Loucy (cell line): ENCODE measurements at regions not wholly inside any gene's neighbourhood (a gene's known extent, or its start where the extent isn't known, plus 50 kb on each side); places are given as distances from the start of the nearest gene placed in this dataset.

Experiments
- EZH2phosphoT487 ChIP-seq: fragments of 200-600 bp; IDR thresholded peaks from 2 replicates; pipeline ENCODE4 v1.6.1; 2018; ENCODE audit warnings: antibody characterized with exemption, mild to moderate bottlenecking, moderate library complexity, borderline replicate concordance
- TF ChIP-seq, protein P1 (sequence below): fragments of 200-600 bp; sonication (generic); conservative IDR thresholded peaks from 2 replicates; pipeline ENCODE4 v1.5.1; 2014; ENCODE audit warnings: mild to moderate bottlenecking, antibody characterized with exemption, low read length

GRCh38 chr2:131835621-131836091 is 308.0 kb downstream of the CCDC74A start:
- TF ChIP-seq, protein P1, sequence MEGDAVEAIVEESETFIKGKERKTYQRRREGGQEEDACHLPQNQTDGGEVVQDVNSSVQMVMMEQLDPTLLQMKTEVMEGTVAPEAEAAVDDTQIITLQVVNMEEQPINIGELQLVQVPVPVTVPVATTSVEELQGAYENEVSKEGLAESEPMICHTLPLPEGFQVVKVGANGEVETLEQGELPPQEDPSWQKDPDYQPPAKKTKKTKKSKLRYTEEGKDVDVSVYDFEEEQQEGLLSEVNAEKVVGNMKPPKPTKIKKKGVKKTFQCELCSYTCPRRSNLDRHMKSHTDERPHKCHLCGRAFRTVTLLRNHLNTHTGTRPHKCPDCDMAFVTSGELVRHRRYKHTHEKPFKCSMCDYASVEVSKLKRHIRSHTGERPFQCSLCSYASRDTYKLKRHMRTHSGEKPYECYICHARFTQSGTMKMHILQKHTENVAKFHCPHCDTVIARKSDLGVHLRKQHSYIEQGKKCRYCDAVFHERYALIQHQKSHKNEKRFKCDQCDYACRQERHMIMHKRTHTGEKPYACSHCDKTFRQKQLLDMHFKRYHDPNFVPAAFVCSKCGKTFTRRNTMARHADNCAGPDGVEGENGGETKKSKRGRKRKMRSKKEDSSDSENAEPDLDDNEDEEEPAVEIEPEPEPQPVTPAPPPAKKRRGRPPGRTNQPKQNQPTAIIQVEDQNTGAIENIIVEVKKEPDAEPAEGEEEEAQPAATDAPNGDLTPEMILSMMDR, result no peak
- no peak for TF ChIP-seq EZH2phosphoT487
